ENCODE measurements at regions not wholly inside any gene's neighbourhood (a gene's known extent, or its start where the extent isn't known, plus 50 kb on each side); places are given as distances from the start of the nearest gene placed in this dataset.

DNA sequence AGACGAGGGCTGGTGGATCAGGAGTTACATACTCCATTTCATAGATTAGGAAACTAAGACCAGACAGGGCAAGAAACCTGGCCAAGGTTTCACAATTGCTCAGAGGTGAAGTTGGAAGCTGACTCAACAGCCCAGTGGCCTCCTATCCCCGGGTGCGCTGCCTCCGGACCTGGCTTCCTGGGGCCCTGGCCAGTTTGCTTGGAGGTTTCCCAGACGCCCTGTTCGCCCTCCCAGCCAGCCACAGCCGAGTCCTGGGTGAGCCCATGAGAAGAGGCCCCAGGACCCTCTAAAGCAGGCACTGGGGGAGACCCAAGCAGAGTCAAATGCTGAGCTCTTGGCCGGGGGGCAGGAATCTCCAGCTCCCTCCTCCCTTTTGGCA, 180.1 kb downstream of the ZBTB18 start:
- FAIRE-seq (no peak), DNase-seq (ENCODE audit: insufficient read length) (no peak)
- no peak for TF ChIP-seq TAF1 (IDR thresholded peaks at IDR 0.05; ENCODE audit: borderline replicate concordance, low read depth, low read length)
- TF ChIP-seq POLR2A (IDR thresholded peaks at IDR 0.05; ENCODE audit: low read depth, low read length) = no peak
- no peak for TF ChIP-seq POLR2AphosphoS5 (IDR thresholded peaks at IDR 0.05; ENCODE audit: low read depth, low read length)

DNA sequence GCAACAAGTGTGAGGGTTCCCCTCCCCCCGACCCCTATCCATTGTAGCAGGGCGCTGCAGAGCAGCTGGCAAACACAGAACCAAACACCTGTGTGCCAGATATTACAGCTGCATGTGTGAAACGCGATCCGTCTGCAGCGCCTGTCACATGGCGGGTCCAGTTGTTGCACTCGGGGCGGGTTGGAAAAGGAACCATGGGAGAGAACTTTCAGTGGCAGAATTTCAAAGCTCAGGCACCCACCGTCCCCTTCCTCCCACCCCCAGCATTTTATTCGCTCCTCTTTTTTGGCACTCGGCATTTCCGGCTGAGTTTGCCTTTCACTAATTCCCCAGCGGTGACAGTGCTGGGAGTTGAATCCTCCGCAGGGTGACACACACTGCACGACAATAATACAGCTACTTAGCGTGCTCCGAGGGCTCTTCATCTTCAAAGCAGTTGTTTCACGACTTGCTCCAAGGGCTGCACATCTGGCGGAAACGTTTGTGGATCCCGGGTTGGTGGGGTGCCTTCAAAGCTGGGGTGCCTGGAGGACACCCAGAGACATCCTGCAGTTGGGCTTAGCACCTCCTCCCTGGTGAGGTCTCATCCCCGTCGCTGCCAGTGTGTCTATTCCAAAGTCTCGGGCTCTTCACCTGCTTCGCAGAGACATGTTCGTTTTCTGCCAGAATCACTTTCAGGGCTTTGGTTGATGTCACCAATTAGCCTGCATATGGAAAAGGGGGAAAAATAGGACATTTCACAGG, 180.7 kb downstream of the ZBTB18 start:
- no peak for FAIRE-seq
- TF ChIP-seq TAF1 (IDR thresholded peaks at IDR 0.05; ENCODE audit: borderline replicate concordance, low read depth, low read length) (no peak), POLR2A (IDR thresholded peaks at IDR 0.05; ENCODE audit: low read depth, low read length) (no peak), POLR2AphosphoS5 (IDR thresholded peaks at IDR 0.05; ENCODE audit: low read depth, low read length) (no peak)
- no peak for DNase-seq (ENCODE audit: insufficient read length)

DNA sequence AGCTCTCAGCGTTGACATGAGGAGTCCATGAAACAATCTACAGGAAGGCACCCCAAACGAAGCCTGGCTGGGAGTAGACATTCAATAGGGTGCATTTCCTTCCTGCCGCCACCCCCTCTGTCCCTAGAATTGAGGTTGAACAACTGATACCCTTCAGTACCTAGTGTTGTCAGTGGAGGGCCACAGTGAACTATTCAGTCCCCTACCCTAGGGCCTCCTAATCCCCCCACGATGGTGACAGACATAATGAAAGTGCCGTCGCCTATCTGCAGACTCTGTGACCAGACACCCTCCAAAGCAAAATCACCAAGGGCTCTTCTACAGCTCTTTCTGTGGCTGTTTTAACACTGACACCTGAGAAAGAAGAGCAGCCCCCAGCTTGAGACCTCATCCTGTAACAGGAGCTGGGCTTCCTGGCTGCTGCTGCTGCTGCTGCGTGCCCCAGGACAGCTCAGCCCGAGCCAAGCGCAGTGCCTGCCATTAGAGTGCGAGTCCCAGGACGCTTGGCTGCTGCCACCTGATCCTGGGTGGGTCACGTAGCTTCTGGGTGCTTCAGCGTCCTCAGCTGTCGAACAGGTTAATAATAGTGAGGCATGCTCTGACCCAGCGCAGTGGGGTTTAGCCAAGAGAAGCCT, 183.0 kb downstream of the ZBTB18 start:
- no peak for DNase-seq (ENCODE audit: insufficient read length)
- TF ChIP-seq POLR2A (IDR thresholded peaks at IDR 0.05; ENCODE audit: low read depth, low read length) (no peak), TAF1 (IDR thresholded peaks at IDR 0.05; ENCODE audit: borderline replicate concordance, low read depth, low read length) (no peak), POLR2AphosphoS5 (IDR thresholded peaks at IDR 0.05; ENCODE audit: low read depth, low read length) (no peak)
- FAIRE-seq = no peak

DNA sequence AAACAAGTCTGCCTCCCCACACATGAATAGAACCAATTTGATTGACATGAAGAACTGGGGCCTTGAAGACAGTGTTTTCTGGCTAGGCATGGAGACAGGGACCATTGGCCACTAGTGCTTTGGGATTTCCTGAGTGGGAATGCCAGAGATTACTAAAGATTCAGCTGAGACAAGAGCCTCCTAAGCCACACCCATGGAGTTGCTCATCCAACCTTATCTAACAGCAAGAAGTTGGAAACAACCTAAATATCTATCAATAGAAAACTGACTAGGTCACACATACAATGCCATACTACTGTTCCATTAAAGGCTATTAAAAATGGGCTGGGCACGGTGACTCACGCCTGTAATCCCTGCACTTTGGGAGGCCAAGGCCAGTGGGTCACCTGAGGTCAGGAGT, 184.1 kb downstream of the ZBTB18 start:
- TF ChIP-seq POLR2A (IDR thresholded peaks at IDR 0.05; ENCODE audit: low read depth, low read length) = no peak
- DNase-seq (ENCODE audit: insufficient read length) = no peak
- no peak for FAIRE-seq

DNA sequence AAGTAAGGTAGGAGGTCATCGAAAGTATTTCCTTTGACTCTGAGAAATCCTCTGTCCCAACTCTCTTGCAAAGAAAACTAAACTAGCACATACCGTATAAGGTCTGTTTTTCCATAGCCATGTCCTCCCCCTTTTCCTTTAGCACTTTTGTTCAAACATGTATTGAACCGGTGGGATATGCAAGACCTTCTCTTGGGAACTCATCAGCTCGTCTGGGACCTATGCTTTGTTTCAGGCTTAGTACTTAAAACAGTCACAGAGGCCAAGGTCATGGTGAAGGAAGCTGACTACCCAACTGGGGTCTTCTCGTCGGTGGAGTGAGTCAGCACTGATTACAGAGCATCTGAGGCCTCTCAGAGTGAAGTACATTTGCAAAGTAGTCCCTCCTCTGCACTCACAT, 185.0 kb downstream of the ZBTB18 start:
- DNase-seq (ENCODE audit: insufficient read length) (no peak), FAIRE-seq (no peak)
- TF ChIP-seq TAF1 (IDR thresholded peaks at IDR 0.05; ENCODE audit: borderline replicate concordance, low read depth, low read length) = no peak
- no peak for TF ChIP-seq POLR2A (IDR thresholded peaks at IDR 0.05; ENCODE audit: low read depth, low read length)
- no peak for TF ChIP-seq POLR2AphosphoS5 (IDR thresholded peaks at IDR 0.05; ENCODE audit: low read depth, low read length)

DNA sequence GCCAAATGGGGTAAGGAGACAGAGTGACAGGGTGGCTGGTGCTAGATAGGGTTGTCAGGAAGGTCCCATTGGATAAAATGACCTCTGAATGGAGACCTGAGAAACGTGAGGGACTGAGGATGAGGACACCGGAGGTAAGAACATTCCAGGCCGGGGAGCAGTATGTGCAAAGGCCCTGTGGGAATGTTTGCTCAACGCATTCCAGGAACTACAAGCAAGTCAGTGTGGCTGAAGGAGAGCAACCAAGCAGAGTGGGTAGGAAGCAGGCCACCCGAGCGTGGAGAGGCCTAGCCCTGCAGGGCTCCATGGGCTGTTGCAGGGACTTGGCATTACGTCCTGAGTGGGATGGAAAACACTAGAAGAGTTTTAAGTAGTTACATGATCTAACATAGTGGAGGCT, 185.6 kb downstream of the ZBTB18 start:
- FAIRE-seq (no peak), DNase-seq (ENCODE audit: insufficient read length) (no peak)
- TF ChIP-seq TAF1 (IDR thresholded peaks at IDR 0.05; ENCODE audit: borderline replicate concordance, low read depth, low read length) (no peak), POLR2AphosphoS5 (IDR thresholded peaks at IDR 0.05; ENCODE audit: low read depth, low read length) (no peak), POLR2A (IDR thresholded peaks at IDR 0.05; ENCODE audit: low read depth, low read length) (no peak)

DNA sequence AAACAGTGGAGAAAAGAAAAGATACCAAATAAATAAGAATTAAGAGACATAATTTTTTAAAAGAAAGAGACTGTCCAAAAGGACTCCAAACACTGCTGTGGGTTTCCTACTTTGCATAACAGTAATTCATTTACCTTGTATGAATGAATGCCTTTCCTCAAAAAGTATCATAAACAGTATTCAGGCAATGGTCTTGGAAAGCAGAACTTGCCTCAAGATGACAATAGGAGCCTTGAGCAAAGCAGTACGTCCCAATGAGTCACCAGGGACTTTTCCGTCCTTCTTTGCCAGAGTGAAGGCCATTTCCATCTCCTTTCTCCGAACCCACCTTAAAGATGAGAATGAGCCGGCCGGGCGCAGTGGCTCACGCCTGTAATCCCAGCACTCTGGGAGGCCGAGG, 186.4 kb downstream of the ZBTB18 start:
- no peak for FAIRE-seq
- TF ChIP-seq TAF1 (IDR thresholded peaks at IDR 0.05; ENCODE audit: borderline replicate concordance, low read depth, low read length) (no peak), POLR2AphosphoS5 (IDR thresholded peaks at IDR 0.05; ENCODE audit: low read depth, low read length) (no peak), POLR2A (IDR thresholded peaks at IDR 0.05; ENCODE audit: low read depth, low read length) (no peak)
- DNase-seq (ENCODE audit: insufficient read length) = no peak

DNA sequence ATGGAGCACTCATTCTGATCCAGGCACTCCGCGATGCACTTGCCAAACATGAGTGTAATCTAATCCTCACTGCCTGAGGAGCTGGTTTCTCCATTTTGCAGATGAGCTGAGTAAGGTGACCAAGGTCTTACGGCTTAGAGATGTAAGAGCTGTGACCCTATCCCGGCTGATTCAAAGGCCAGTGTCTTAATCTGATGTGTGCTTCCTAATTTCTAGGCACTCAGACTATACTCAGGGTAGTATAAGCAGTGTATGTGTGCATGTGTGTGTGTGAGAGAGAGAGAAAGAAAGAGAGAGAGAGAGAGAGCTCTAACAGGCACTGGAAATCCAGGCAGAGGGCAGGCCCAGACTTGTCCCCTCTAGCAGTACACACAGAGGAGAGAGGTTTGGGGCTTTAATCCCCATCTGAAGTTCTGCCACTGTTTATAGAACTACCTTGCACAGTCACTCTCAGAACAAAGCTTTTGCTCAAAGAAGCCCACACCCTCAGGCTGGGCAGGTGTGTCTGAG, 188.2 kb downstream of the ZBTB18 start:
- no peak for FAIRE-seq
- TF ChIP-seq POLR2AphosphoS5 (IDR thresholded peaks at IDR 0.05; ENCODE audit: low read depth, low read length) (no peak), POLR2A (IDR thresholded peaks at IDR 0.05; ENCODE audit: low read depth, low read length) (no peak), TAF1 (IDR thresholded peaks at IDR 0.05; ENCODE audit: borderline replicate concordance, low read depth, low read length) (no peak)
- no peak for DNase-seq (ENCODE audit: insufficient read length)

DNA sequence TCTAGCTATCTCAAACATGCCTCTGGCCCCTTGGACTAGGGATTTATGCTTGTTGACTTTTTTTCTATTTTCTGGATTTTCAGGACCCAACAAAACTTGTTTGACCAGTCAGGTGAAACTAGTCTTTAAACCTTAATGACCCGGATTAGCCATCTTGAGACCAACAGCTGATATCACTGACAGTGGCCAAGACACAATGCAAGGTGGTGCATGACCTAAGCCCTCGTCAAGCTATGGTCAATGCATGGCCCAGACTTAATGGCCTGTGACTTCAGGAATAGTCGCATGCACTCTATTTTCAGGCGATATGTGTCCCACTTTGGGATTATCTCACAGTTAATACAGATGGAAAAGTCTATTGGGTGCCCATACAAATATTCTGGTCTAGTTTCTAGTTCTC, 190.4 kb downstream of the ZBTB18 start:
- no peak for DNase-seq (ENCODE audit: insufficient read length)
- no peak for FAIRE-seq
- no peak for TF ChIP-seq TAF1 (IDR thresholded peaks at IDR 0.05; ENCODE audit: borderline replicate concordance, low read depth, low read length)
- TF ChIP-seq POLR2AphosphoS5 (IDR thresholded peaks at IDR 0.05; ENCODE audit: low read depth, low read length) = no peak
- TF ChIP-seq POLR2A (IDR thresholded peaks at IDR 0.05; ENCODE audit: low read depth, low read length) = no peak

DNA sequence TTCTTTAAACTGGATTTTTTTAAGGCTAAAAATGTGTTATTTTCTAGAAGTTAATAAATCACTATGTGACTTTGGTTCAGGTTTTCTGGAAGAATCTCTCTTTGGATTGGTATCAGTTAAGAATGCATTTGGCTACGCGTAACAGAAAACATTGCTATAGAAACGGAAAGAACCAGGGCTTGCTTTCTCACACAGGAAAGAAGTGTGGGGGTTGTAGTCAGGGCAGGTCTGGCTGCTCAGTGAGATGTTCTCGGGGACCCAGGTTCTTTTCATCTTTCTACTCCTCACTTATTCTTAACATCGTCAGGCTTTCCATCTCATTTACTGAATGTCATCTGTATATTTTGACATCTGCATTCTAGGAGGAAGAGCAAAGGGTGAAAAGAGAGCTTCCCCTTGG, 191.4 kb downstream of the ZBTB18 start:
- no peak for FAIRE-seq
- no peak for DNase-seq (ENCODE audit: insufficient read length)
- TF ChIP-seq TAF1 (IDR thresholded peaks at IDR 0.05; ENCODE audit: borderline replicate concordance, low read depth, low read length) = no peak
- no peak for TF ChIP-seq POLR2A (IDR thresholded peaks at IDR 0.05; ENCODE audit: low read depth, low read length)
- no peak for TF ChIP-seq POLR2AphosphoS5 (IDR thresholded peaks at IDR 0.05; ENCODE audit: low read depth, low read length)

DNA sequence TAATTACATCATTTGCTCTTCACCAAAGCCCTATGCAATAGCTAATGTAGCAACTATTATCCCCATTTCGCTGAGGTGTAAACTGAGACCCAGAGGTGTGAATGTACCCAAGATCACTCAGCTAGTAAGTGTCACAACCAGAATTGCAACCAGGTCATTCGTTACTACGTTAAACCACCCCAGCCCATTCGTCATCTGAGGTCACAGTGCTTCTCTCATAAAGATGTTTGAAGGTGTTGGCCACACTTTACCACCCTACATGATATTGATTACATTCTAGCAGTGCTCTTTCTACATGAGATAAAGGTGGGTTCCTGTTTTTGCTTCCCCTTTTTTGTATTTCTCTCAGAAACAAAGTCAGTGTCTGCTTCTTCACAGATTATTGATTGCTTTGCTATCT, 195.3 kb downstream of the ZBTB18 start:
- FAIRE-seq (no peak), DNase-seq (ENCODE audit: insufficient read length) (no peak)
- TF ChIP-seq POLR2A (IDR thresholded peaks at IDR 0.05; ENCODE audit: low read depth, low read length) (no peak), TAF1 (IDR thresholded peaks at IDR 0.05; ENCODE audit: borderline replicate concordance, low read depth, low read length) (no peak), POLR2AphosphoS5 (IDR thresholded peaks at IDR 0.05; ENCODE audit: low read depth, low read length) (no peak)

DNA sequence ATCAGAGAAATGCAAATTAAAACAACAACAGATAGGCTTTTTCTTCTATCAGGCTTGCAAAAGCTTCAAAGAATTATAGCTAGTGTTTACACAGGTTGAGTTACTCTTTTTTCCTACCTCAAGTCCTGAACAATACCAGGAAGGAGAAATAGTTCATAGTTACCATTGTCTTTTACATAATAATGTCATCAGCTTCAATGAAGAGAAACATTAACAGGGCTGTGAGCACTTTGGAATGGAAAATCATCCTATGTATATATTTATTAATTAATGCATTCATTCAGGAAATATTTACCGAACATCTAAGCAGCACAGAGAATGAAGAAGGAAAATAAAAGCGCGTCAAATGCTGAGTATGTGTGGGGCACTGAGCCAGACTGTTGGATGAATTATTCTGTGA, 197.3 kb downstream of the ZBTB18 start:
- no peak for FAIRE-seq
- DNase-seq (ENCODE audit: insufficient read length) = no peak
- TF ChIP-seq POLR2A (IDR thresholded peaks at IDR 0.05; ENCODE audit: low read depth, low read length) (no peak), POLR2AphosphoS5 (IDR thresholded peaks at IDR 0.05; ENCODE audit: low read depth, low read length) (no peak), TAF1 (IDR thresholded peaks at IDR 0.05; ENCODE audit: borderline replicate concordance, low read depth, low read length) (no peak)
